HG02852 (cell line): ENCODE measurements at regions not wholly inside any gene's neighbourhood (a gene's known extent, or its start where the extent isn't known, plus 50 kb on each side); places are given as distances from the start of the nearest gene placed in this dataset.

Source experiments
- ATAC-seq: cut with Tn5 transposase; IDR thresholded peaks from one replicate; pipeline ENCODE4 v1.9.1; 2021; ENCODE audit warnings: mild to moderate bottlenecking, moderate library complexity; ENCODE audit not compliant: unreplicated experiment

DNA sequence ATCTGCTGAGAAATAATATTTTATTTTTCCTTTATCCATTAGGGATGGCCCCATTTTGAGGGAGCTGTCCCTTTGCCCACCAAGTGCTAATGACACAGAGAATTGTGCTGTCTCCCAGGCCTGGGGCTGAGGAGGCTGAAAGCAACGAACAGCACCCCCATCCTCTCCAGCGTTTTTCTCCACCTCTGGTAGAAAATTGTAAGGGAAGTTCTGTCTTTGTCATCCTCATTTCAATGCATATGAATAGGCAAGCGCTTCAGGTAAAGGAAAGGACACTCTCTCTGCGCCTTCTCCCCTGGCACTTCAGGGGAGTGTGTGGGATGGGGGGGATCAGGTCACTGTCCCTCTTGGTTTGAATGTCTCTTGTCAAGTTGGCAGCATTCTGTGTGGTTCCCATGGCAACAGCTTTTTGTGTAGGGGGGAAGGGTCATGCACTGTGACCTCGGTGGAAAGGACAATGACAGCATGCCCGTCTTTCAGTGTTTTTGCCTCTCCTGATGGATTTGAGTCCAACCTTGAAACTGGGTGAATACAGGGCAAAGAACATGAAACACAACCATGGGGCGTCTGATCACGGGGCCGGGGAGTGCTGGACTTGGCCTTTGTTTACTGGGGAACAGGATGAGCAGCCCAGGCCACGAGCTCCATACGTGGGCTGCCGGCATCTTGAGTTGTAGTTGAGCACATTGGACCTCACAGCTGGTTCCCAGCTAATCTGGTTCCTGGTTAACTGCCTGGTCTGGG is 230.2 kb downstream of the VRK1 start:
- no peak for ATAC-seq

DNA sequence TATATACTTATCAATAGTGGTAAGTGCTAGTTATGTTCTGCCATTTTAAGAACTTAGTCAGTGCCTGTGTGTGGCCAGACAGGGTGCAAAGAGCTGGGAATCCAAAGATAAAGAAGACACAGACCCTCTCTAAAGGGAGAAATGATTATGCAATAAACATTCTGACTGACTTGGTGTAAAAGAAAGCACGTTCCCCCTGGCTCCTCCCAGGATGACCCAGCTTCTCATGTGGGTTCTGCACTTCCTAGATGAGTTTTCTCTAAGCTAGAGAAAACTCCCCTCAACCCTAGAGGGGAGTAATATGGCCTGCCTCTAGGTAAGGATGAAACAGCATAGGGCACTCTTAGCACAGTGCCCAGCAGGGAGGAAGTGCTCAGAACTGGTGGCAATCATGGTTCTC is 231.2 kb downstream of the VRK1 start:
- no peak for ATAC-seq

DNA sequence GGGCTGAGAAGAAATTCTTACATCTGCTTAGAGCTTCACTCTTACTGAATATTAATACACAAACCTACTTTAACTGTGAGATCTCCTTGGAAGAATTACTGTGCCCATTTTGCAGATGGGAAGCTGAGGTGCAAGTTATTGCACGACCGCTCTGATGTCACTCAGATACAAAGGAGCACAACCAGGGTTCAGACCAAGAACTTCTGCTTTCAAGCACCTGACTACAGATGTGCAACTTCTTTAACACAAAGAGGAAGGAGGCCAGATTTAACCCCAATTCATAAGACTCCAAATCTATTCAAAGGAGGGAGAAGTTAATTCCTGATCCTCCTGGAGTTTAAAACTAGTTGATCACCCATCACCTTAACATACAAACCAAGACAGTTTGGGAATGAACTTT is 232.6 kb downstream of the VRK1 start:
- no peak for ATAC-seq

DNA sequence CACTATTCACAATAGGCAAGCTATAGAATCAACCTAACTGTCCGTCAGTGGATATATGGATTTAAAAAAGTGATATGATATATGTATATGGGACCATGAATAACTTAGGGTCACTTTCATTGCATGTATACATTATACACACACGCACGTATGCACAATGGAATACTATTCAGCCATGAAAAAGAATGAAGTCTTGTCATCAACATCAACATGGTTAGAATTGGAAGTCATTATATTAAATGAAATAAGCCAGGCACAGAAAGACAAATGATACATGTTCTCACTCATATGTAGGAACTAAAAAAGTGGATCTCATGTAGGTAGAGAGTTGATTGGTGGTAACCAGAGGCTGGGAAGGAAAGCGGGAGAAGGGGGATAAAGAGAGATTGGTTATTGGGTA is 234.3 kb downstream of the VRK1 start:
- ATAC-seq = no peak

DNA sequence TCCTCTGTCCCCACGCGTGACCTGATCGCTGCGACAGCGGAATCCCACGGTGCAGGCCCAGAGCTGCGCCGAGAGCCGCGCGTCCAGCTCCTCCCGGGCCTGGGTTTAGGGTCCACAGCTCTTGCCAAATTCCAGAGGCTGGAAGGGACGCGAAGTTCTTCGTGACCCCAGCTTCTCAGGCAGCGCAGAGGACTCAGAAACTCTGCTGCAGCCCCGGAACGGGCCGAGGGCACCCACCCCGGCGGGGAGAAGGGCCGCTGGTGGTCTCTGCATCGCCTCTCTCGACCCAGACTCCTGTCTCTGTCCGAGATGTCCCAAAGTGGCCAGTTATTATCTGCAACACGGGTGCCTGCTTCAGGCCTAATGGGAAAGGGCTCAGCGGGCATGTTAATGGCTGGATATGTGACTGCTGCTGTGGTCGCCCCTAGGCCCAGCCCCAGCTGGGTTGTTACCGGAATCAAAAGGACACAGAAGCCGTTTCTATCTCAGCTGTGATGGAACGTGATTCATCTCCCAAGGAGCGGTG is 236.4 kb downstream of the VRK1 start:
- ATAC-seq = no peak

DNA sequence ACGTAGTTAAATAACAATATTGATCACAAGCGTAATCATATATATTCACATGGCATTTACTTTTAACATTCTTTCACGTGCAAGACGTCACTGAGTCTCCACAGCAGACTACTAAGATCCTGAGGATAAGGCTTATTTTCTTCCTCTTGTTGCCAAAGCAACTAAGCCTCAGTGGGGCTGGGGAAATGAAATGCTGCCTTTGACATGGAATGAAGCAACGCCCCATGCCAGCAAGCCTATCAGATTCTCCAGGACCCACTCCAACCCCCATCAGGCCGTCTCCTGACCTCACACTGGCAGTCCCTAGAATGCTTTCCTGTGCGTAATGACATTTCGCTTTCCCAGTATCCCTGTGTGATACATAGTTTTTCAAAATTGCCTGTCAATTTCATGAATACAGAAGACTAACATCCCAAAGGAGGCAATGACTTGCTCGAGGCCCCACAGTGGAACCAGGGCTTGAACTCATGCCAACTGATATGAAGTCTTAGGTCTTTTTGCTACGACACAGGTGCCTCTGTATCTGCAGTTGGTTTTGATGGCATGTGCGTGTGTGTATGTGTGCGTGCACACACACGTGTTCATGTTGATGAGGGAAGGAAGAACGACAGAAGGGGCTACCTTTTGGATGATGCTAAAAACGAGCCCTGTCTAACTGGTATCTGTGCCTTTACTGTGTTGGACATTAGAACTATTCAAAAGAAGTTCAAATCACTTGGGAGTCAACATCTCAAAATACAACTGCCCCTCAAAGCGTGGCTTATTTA is 239.1 kb downstream of the VRK1 start:
- no peak for ATAC-seq

DNA sequence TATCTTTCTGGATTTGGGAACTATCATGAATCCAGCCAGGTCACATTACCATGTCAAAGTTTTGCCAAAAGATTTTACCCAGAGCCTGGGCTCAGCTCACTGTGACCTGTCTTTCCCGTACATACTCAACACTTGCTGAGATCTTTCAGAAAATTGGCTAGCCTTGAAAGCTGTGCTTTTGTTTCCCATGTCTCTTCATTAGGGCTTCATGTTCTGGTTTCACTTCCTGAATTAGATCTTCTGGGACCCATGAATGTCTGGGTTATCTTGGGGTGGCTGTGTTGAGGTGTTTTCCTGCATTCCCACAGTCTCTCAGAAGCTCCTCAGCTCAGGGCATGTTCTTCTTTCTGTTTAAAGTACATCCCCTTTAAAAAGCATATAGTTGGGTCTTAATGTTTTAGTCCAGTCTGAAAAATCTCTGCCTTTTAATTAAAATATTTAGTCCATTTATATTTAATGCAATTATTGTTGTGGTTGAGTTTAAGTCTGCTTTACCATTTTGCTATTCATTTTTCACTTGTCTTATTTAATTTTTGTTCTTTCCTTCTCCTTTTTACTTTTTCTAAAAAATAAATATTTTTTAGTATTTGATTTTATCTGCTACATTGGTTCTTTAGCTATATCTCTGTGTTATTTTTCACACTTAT is 242.7 kb downstream of the VRK1 start:
- ATAC-seq = no peak

DNA sequence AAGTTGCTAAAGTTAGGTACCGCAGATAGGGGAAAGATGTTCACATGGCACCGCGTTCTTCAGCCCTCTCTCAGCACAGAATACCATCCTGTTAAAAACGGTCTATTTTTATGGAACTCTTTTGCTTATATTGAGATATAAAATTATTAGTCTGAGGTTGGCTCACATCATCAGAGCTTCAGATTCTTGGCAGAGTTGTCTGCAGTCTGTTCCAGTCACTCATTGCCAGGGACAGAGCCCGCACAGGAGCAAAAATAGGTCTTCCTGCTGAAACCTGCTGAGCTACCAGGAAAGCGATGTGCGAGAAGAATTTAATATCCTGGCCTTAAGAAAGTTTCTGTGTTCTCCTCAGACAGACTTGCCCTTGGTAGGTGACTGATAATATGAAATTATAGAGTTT is 249.8 kb downstream of the VRK1 start:
- ATAC-seq = no peak

DNA sequence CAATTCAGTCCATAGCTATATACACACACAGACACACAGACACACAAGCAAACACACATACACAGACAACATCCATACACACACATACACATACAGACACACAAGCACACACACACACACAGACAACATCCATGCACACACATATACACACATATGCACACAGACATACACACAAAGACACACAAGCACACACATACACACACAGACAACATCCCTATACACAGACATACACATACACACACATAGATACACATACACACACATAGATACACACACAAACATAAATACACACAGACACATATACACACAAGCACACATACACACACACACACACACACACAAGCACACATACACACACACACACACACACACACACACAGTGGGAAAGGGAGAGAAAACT is 254.8 kb downstream of the VRK1 start:
- ATAC-seq = no peak

DNA sequence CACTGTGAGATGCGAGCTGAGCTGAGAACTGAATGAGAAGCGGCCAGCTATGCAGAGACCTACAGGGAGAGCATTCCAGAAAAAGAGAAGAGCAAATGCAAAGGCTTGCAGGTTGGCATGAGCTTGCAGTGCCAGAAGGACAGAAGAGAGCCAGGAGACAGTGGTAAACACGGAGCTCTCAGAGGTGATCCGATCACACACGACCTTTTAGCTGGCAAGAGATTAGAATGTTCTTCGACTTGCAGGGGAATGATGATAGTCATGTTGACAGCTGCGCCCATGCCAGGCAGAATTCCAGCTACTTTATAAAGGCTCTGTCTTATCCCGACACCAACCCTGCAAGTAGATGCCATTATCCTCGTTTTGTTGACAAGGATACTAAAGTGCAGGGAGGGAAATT is 256.8 kb downstream of the VRK1 start:
- ATAC-seq = no peak

DNA sequence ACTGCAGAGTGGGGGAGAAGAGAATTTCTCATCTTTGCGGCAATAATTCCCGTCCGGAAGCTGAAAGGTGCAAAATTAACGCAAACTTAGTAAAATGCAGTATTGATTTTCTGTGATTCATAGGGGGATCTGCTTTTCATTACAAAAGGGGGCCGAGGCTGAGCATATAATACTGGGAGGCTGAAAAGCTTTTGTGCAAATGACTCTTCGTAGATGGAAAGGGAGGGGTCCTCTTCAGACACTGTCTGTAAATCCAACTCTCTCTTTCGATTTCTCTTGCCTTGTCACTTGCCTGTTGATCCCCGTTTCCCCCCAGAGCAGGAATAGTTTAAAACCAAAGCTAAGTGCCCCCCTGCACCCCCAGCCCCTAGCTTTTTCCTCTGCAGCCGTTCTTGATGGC is 258.2 kb downstream of the VRK1 start:
- no peak for ATAC-seq

DNA sequence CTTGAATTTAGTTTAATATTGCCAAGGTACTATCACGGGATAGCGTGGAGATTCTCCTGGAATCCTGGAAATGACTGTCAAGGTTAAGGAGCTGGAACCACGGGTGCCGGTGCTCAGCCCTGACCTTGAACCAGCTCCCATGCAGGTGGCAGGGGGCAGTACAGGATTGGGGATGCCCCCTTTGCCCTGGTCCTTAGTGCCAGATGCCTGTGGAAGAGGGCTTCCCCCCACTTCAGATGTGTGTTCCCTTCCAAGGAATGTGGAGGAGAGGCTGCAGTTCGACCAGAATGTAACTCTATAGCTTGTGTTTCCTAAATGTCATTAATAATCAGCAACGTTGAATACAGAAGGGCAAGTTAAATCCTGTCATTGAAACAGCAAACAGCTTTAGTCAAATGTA is 258.9 kb downstream of the VRK1 start:
- ATAC-seq = no peak

DNA sequence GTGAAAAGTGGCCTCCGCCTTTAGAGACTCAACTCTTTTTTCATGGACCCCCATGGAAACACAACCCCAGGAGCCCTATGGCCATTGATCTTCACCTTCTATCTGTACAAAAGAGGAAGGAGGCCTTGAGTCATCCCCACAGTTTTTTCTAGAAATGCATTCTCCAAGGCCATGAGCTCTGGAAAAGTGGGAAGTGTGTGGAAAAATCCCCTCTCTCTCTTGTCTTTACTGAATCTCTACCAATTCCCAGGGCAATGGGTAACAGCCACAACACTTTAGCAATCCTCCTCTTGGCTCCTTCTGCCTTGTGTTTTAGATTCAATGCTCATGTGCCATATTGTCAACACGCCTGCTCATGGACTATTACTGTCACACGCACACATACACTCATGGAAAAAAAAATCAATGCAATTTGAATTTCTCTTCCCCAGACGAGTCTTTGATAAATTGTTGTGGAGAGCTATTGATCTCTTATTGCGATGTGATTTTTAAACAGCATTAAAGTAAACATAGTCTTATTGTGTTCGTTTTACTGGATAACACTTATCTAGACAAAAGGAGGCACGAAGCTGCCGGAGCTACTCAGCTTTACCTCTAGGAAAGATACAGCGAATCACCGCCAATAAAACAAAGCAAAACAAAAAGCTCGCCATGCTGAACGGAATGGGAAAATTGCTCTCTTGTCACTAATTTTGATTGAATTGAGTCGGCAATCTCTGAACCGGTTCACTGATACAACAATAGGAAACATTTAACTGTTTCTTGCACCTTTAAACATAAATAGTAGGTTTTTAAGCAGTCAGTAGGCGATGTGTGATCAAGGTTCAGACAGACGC is 260.3 kb downstream of the VRK1 start:
- no peak for ATAC-seq

DNA sequence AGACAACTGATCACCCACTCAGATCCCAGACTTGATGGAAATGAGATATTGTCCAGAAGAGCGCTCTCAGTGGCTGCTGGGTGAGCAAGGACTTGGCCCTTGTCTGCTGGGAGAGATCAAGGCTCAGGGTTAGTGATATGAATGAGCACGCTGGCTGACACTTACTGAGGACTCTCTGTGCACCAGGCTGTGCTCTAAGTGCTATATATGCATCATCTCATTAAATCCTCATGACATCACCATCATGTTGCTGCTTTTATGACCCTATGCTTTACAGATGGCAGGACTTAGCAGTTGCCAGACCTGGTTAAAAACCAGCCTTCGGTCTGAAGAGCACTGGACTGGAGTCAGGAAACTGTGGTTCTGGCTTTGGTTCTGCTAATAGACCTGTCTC is 260.9 kb downstream of the VRK1 start:
- no peak for ATAC-seq

DNA sequence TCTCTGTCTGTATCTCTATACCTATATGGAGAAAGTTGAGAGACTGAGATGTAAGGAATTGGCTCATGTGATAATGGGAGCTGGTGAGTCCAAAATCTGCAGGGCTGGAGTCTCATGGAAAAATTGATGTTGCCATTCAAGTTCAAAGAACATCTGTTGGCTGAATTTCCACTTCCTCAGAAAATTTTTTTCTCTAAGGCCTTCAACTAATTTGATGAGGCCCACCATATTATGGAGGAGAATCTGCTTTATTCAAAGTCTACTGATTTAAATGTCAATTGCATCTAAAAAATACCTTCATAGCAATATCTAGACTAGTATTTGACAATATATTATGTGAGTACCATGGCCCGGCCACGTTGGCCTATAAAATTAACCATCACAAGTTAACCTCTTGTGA is 261.4 kb downstream of the VRK1 start:
- ATAC-seq = no peak

DNA sequence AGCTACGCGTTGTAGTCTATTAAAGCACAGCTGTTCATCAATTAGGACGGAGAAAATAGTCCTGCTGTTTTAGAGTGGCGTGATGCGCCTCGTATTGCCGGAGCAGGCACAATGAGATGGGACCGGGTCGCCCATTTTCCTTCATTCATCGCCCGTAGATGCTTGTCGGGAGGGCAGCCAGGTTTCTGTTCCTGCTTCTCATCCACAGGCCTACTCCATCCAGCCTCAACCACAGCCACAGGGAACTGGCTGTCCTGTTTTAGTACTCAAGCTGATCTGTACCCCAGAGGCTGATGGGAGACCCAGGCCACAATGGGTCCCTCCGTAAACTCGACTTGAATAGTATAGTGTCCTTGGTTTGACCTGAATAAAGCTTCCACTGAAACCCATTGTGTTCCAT is 264.0 kb downstream of the VRK1 start:
- ATAC-seq = no peak

DNA sequence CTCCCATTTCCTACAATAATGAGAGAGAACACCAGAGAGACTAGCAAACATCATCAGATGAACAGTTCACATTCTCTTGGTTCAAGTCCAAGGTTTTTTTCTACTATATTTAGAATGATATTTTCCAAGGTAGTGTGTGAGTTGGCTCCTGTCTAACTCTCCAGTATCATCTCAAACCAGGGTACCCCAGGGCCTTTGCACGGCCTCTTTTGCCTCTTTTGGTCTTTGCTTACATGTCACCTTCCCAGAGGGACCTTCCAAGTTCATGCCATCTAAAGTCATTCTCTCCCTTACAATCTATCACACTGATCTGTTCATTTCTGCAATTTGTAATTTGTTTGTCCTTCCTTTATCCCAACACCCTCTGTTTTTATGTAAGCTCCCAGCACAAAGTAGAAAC is 264.5 kb downstream of the VRK1 start:
- ATAC-seq = no peak

DNA sequence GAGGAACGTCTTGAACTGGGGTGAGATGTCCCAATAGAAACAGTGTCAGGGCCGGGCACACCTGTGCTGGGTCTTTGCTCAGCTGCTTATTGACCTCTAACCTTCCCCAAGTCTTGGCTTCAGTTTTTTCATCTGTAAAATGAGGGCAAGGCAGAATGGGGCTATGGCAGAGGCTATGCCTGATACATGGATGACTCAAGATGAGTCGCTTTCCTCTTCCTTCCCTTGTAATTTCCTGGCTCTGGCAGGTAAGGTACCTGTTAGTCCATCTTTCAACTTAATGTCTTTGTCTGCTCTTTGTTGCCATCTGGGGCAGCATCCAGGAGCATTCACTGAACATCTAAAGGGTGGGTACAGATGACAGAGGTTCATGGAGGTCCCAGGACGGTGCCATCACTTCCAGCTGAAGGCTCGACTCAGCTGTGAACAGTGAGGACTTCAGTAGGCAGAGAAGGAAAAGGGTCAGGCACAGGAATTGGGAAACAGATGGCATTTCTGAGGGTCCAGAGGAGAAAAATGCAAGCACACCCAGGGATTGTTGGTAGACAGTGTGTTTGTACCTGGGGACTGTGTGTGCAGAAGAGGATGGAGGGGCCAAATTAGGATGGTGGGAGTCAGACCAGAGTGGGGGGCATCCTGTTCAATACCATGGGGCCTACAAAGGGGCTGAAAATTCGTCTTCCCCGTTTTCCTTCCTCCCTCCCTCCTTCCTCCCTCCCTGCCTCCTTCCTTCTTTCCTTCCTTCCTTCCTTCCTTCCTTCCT is 268.3 kb downstream of the VRK1 start:
- no peak for ATAC-seq

DNA sequence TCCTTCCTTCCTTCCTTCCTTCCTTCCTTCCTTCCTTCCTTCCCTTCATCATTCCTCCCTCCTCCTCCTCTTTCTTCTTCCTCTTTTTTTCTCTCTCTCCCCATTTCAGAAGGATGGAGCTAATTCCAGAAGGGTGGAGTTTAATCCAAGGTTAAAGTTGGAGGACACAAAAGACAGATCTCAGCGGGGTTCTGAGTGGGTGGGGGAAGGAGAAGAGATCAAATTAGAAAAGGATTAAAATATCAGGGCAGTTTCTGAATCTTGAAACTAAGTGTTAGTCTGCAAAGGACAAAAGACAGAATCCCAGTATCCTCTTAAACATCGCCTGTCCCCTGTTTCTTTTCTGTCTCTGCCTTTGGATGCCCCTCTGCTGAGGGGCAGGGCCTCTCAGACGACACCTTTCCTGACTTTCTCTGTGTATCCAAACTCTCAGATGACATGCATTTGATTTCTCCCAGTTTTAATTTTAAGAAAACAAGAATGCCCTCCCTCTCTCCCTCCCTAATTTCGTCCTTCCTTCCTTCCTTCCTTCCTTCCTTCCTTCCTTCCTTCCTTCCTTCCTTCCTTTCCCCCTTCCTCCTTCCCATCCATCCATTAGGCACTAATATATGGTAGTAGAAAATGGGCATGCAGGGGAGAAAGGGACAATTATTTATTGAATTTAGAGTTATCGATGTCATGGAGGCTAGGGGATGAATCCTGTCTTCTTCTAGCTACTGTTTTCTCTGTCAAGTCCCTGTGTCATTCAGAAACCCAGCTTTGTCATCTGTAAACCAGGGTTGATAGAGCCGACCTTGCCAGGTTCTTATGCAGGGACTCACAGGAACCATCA is 269.1 kb downstream of the VRK1 start:
- ATAC-seq = no peak
